K562 (cell line): ENCODE measurements at regions not wholly inside any gene's neighbourhood (a gene's known extent, or its start where the extent isn't known, plus 50 kb on each side); places are given as distances from the start of the nearest gene placed in this dataset.

Experiments used
- ATAC-seq: fragments of 200-7000 bp; cut with Tn5 transposase; 3 replicates; pipeline ENCODE4 v1.9.1; 2020; ENCODE audit warnings: moderate library complexity
- BruUV-seq: library from RNA; stranded (reverse); fragments of 400-500 nt; replicated peaks from 2 replicates; lab custom pipeline; 2021; lab: Mats Ljungman, UMichigan
- CTCF ChIA-PET: fragments of 300-600 bp; formaldehyde crosslinking; extraction: SDS; loops from one replicate; lab custom pipeline; 2021; ENCODE audit warnings: low intra/inter-chr PET ratio; lab: Yijun Ruan, JAX
- POLR2A ChIA-PET: fragments of 300-600, 350-650 bp; sonication (Branson Sonifier 250); formaldehyde crosslinking; extraction: SDS; loops from one replicate; lab custom pipeline; 2021; ENCODE audit warnings: antibody characterized with exemption, inconsistent platforms; lab: Yijun Ruan, JAX
- DNase-seq, 4 experiments: peaks; one replicate each; pipeline versions ENCODE4 v3.0.0 to v3.0.0-alpha.2; 2011 to 2018; ENCODE audit warnings: low spot score in 3 of 4, mixed read lengths in 3 of 4; ENCODE audit errors: extremely low read depth in 1 of 4
- FAIRE-seq: peaks from 2 replicates; lab custom pipeline; 2011; peaks lifted over from hg19 to GRCh38; lab: Jason Lieb, UNC
- H2AFZ ChIP-seq: 2 replicates; pipeline ENCODE4 v1.6.0; 2011; ENCODE audit warnings: low read depth, low read length, control low read depth, inconsistent platforms
- H3K27ac ChIP-seq: fragments of 200-600 bp; 3 replicates; pipeline ENCODE4 v1.8.0; 2011; ENCODE audit warnings: low read depth, mild to moderate bottlenecking, control low read depth, inconsistent platforms, low read length, moderate library complexity, mixed read lengths; ENCODE audit errors: extremely low read depth
- H3K27me3 ChIP-seq, 2 experiments: fragments of 300-600 bp in 1 of 2; 2 replicates in 1 of 2; 3 replicates in 1 of 2; pipeline versions ENCODE4 v1.6.0 to v1.8.0; 2011; ENCODE audit warnings: inconsistent platforms in 2 of 2, low read length in 2 of 2, mild to moderate bottlenecking in 1 of 2, mixed read lengths in 1 of 2, moderate library complexity in 1 of 2; ENCODE audit not compliant: control insufficient read depth in 2 of 2, insufficient read depth in 2 of 2
- H3K36me3 ChIP-seq: fragments of 300-600 bp; 3 replicates; pipeline ENCODE4 v1.8.0; 2011; ENCODE audit warnings: mild to moderate bottlenecking, low read length, inconsistent platforms; ENCODE audit not compliant: control insufficient read depth, insufficient read depth
- H3K4me1 ChIP-seq, 2 experiments: fragments of 200-600 bp in 1 of 2; replicated peaks in 1 of 2; 2 replicates in 1 of 2; 3 replicates in 1 of 2; pipeline versions ENCODE4 v1.5.1 to v1.8.0; 2011; ENCODE audit warnings: inconsistent platforms in 2 of 2, low read length in 2 of 2, mild to moderate bottlenecking in 1 of 2, mixed read lengths in 1 of 2, moderate library complexity in 1 of 2; ENCODE audit not compliant: control insufficient read depth in 2 of 2, insufficient read depth in 2 of 2
- H3K4me2 ChIP-seq: 2 replicates; pipeline ENCODE4 v1.6.1; 2011; ENCODE audit warnings: low read length, control low read depth, inconsistent platforms, mixed read lengths; ENCODE audit not compliant: insufficient read depth
- H3K4me3 ChIP-seq: fragments of 200-600 bp; sonication (generic), shearing (Covaris generic); 2 replicates; pipeline ENCODE4 v1.5.1; 2016; ENCODE audit warnings: control low read depth, inconsistent platforms
- H3K79me2 ChIP-seq: fragments of 200-600 bp; 3 replicates; pipeline ENCODE4 v1.8.0; 2011; ENCODE audit warnings: low read length, inconsistent platforms; ENCODE audit not compliant: control insufficient read depth, insufficient read depth
- H3K9ac ChIP-seq, 2 experiments: 2 replicates each; pipeline versions ENCODE4 v1.6.0 to v1.6.1; 2011; ENCODE audit warnings: low read depth in 2 of 2, low read length in 2 of 2, control low read depth in 1 of 2, inconsistent platforms in 1 of 2, mild to moderate bottlenecking in 1 of 2, mixed read lengths in 1 of 2; ENCODE audit not compliant: insufficient read depth in 1 of 2
- H3K9me1 ChIP-seq: one replicate; pipeline ENCODE4 v1.6.0; 2011; ENCODE audit warnings: inconsistent platforms, mild to moderate bottlenecking, low read length, moderate library complexity; ENCODE audit not compliant: control insufficient read depth, insufficient read depth
- H3K9me3 ChIP-seq: replicated peaks from 2 replicates; pipeline ENCODE4 v1.5.1; 2011; ENCODE audit warnings: low read depth, low read length, inconsistent platforms; ENCODE audit not compliant: control insufficient read depth, insufficient read depth
- H4K20me1 ChIP-seq: replicated peaks from 2 replicates; pipeline ENCODE4 v1.6.1; 2011; ENCODE audit warnings: low read length, inconsistent platforms, mixed read lengths; ENCODE audit not compliant: control insufficient read depth, insufficient read depth
- CHD2 ChIP-seq: IDR thresholded peaks from 2 replicates; pipeline ENCODE4 v1.6.1; 2011; ENCODE audit warnings: low read depth, low read length
- DMBX1 ChIP-seq: fragments of 250-450 bp; sonication (Bioruptor Pico); IDR thresholded peaks from 2 replicates; pipeline ENCODE4 v1.8.0; 2022; ENCODE audit warnings: inconsistent platforms, mild to moderate bottlenecking, moderate library complexity, borderline replicate concordance
- TEAD4 ChIP-seq, 2 experiments: sonication (generic) in 1 of 2; formaldehyde crosslinking in 1 of 2; IDR thresholded peaks; 2 replicates each; pipeline versions ENCODE4 v1.6.1 to v1.8.0; 2012 to 2022; ENCODE audit warnings: borderline replicate concordance in 1 of 2, inconsistent platforms in 1 of 2, low read length in 1 of 2, mild to moderate bottlenecking in 1 of 2, missing genetic modification reagents in 1 of 2
- ZBTB11 ChIP-seq, 3 experiments: fragments of 200-800 bp in 1 of 3; fragments of 250-450 bp in 1 of 3; fragments of 450-650 bp in 1 of 3; sonication (Bioruptor Pico) in 1 of 3; sonication (Bioruptor generic) in 1 of 3; formaldehyde crosslinking in 1 of 3; IDR thresholded peaks; 2 replicates each; pipeline versions ENCODE4 v1.6.1 to v1.8.0; 2016 to 2022; ENCODE audit warnings: mild to moderate bottlenecking in 2 of 3, missing genetic modification characterization in 2 of 3, missing compliant biosample characterization in 1 of 3, moderate library complexity in 1 of 3
- ZKSCAN1 ChIP-seq: fragments of 150-350 bp; IDR thresholded peaks from 2 replicates; pipeline ENCODE4 v1.6.1; 2016; ENCODE audit warnings: low read depth, low read length
- in situ Hi-C: fragments of 300-500 bp; cut with MboI; formaldehyde crosslinking; loops from 4 replicates; pipeline ENCODE4 v1.15.0; 2018; ENCODE audit warnings: inconsistent platforms, mixed read lengths
- intact Hi-C: fragments of 100-400 bp; cut with micrococcal nuclease; formaldehyde crosslinking; loops from 2 replicates; pipeline ENCODE4 v1.14.2; 2022

- no TSS peak for BruUV-seq
- in situ Hi-C loops, result no loop called here
Observed at GRCh38 chr14:84375235-84375634, 1154.7 kb upstream of the FLRT2 start.

More at GRCh38 chr14:84375235-84375634, 1154.7 kb upstream of the FLRT2 start:
- Histone ChIP-seq H3K36me3 (no peaks in the 10 kb centered on the region), H3K27me3 (no peaks in the 10 kb centered on the region), H3K79me2 (no peaks in the 10 kb centered on the region), H4K20me1 (no peaks in the 10 kb centered on the region), H3K9me1 (no peaks in the 10 kb centered on the region), H3K9ac (no peak overlapping the region), H3K4me3 (no peak overlapping the region), H2AFZ (no peak overlapping the region), H3K9me3 (no peaks in the 10 kb centered on the region), H3K27ac (no peak overlapping the region), H3K4me1 (no peaks in the 10 kb centered on the region), H3K4me2 (no peak overlapping the region)
- FAIRE-seq (no peak), ATAC-seq (no peak), DNase-seq (no peak)
- ChIA-PET CTCF (no interaction called here), POLR2A (no interaction called here)
- no peak for TF ChIP-seq ZKSCAN1
- TF ChIP-seq TEAD4 (IDR thresholded peaks at IDR 0.05; ENCODE audit: low read length), result no peak
- no peak for TF ChIP-seq TEAD4 (CRISPR knock-in tag; IDR thresholded peaks at IDR 0.05; ENCODE audit: borderline replicate concordance)
- no peak for TF ChIP-seq DMBX1 (CRISPR knock-in tag)
- TF ChIP-seq ZBTB11 (CRISPR knock-in tag; IDR thresholded peaks at IDR 0.05), result no peak
- no peak for TF ChIP-seq CHD2
- intact Hi-C loops, result no loop called here
